ENCODE measurements at regions not wholly inside any gene's neighbourhood (a gene's known extent, or its start where the extent isn't known, plus 50 kb on each side); places are given as distances from the start of the nearest gene placed in this dataset.

GRCh38 chr4:116838609-116839008 lies 246.8 kb downstream of the TRAM1L1 start:
- Histone ChIP-seq H3K4me3 (ENCODE audit: low read depth, low read length) (no peak overlapping the region), H3K27ac (ENCODE audit: extremely low read depth, low read depth, low read length) (no peak overlapping the region), H3K36me3 (ENCODE audit: control insufficient read depth in 2 of 2, insufficient read depth in 1 of 2, low read length in 2 of 2) (no peaks in the 10 kb centered on the region), H3K4me1 (ENCODE audit: control insufficient read depth, insufficient read depth, low read length) (no peaks in the 10 kb centered on the region), H3K9me3 (ENCODE audit: control insufficient read depth, insufficient read depth, low read depth, low read length) (no peaks in the 10 kb centered on the region)
- POLR2A ChIA-PET = no interaction called here
- CTCF ChIA-PET = no interaction called here
- TF ChIP-seq, protein P1, sequence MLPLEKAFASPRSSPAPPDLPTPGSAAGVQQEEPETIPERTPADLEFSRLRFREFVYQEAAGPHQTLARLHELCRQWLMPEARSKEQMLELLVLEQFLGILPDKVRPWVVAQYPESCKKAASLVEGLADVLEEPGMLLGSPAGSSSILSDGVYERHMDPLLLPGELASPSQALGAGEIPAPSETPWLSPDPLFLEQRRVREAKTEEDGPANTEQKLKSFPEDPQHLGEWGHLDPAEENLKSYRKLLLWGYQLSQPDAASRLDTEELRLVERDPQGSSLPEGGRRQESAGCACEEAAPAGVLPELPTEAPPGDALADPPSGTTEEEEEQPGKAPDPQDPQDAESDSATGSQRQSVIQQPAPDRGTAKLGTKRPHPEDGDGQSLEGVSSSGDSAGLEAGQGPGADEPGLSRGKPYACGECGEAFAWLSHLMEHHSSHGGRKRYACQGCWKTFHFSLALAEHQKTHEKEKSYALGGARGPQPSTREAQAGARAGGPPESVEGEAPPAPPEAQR (tag by site-specific recombination; IDR thresholded peaks at IDR 0.05) = no peak
- TF ChIP-seq ZNF670 (tag by site-specific recombination; IDR thresholded peaks at IDR 0.05; ENCODE audit: low read depth) = no peak
- TF ChIP-seq ZNF555 (tag by site-specific recombination; conservative IDR thresholded peaks at IDR 0.05) = no peak
- TF ChIP-seq PRDM2 (tag by site-specific recombination; IDR thresholded peaks at IDR 0.05; ENCODE audit: borderline replicate concordance) = no peak
- no peak for TF ChIP-seq HOXA7 (CRISPR knock-in tag; IDR thresholded peaks at IDR 0.05; ENCODE audit: borderline replicate concordance)
- no peak for TF ChIP-seq ZNF777 (tag by site-specific recombination; IDR thresholded peaks at IDR 0.05; ENCODE audit: borderline replicate concordance)
- no peak for TF ChIP-seq GFI1B (tag by site-specific recombination; IDR thresholded peaks at IDR 0.05)
- TF ChIP-seq ZNF350 (tag by site-specific recombination; IDR thresholded peaks at IDR 0.05) = no peak
- no peak for TF ChIP-seq ZNF362 (tag by site-specific recombination; IDR thresholded peaks at IDR 0.05)
- TF ChIP-seq SP7 (tag by site-specific recombination; IDR thresholded peaks at IDR 0.05) = no peak
- no peak for TF ChIP-seq ZNF510 (tag by site-specific recombination; IDR thresholded peaks at IDR 0.05; ENCODE audit: insufficient replicate concordance)
- no peak for TF ChIP-seq ZBTB21 (tag by site-specific recombination; IDR thresholded peaks at IDR 0.05)
- TF ChIP-seq ZNF548 (tag by site-specific recombination; IDR thresholded peaks at IDR 0.05) = no peak
- no peak for TF ChIP-seq ZNF175 (tag by site-specific recombination; IDR thresholded peaks at IDR 0.05)
- TF ChIP-seq, protein P2, sequence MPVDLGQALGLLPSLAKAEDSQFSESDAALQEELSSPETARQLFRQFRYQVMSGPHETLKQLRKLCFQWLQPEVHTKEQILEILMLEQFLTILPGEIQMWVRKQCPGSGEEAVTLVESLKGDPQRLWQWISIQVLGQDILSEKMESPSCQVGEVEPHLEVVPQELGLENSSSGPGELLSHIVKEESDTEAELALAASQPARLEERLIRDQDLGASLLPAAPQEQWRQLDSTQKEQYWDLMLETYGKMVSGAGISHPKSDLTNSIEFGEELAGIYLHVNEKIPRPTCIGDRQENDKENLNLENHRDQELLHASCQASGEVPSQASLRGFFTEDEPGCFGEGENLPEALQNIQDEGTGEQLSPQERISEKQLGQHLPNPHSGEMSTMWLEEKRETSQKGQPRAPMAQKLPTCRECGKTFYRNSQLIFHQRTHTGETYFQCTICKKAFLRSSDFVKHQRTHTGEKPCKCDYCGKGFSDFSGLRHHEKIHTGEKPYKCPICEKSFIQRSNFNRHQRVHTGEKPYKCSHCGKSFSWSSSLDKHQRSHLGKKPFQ (tag by site-specific recombination; IDR thresholded peaks at IDR 0.05) = no peak
- TF ChIP-seq ZEB2 (tag by site-specific recombination; IDR thresholded peaks at IDR 0.05) = no peak

DNA sequence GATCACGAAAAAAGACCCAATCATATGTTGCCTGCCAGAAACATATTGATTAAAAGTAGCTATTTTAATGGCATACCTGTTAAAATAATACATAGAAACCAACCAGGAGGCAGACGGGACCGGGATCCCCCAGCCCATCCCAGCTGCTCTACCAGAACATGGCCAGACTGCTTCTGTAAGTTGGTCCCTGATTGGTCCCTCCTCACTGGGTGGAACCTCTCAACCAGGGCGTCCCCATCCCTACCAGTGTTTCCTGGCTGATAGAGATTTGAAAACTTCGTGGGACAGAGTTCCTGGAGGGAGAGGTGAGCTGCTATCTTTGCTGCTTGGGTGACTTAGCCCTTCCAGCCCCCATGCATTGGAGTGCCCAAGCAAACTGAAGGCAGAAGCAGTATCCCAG lies 256.2 kb downstream of the TRAM1L1 start:
- Histone ChIP-seq H3K27ac (ENCODE audit: extremely low read depth, low read depth, low read length) (no peak overlapping the region), H3K9me3 (ENCODE audit: control insufficient read depth, insufficient read depth, low read depth, low read length) (no peaks in the 10 kb centered on the region), H3K4me1 (ENCODE audit: control insufficient read depth, insufficient read depth, low read length) (no peaks in the 10 kb centered on the region), H3K4me3 (ENCODE audit: low read depth, low read length) (no peak overlapping the region), H3K36me3 (ENCODE audit: control insufficient read depth in 2 of 2, insufficient read depth in 1 of 2, low read length in 2 of 2) (no peaks in the 10 kb centered on the region)
- no peak for TF ChIP-seq ZNF184 (tag by site-specific recombination; IDR thresholded peaks at IDR 0.05)
- TF ChIP-seq ZNF549 (tag by site-specific recombination; IDR thresholded peaks at IDR 0.05) = no peak
- no peak for TF ChIP-seq TCF7L2 (IDR thresholded peaks at IDR 0.05; ENCODE audit: borderline replicate concordance, low read depth, low read length)
- TF ChIP-seq BCL11A (tag by site-specific recombination; IDR thresholded peaks at IDR 0.05; ENCODE audit: low read depth) = no peak
- TF ChIP-seq ZNF114 (tag by site-specific recombination; IDR thresholded peaks at IDR 0.05) = no peak
- TF ChIP-seq ZNF148 (tag by site-specific recombination; IDR thresholded peaks at IDR 0.05; ENCODE audit: borderline replicate concordance) = no peak
- ChIA-PET CTCF (no interaction called here), POLR2A (no interaction called here)
